NCI-H1930 (cell line): ENCODE measurements at regions not wholly inside any gene's neighbourhood (a gene's known extent, or its start where the extent isn't known, plus 50 kb on each side); places are given as distances from the start of the nearest gene placed in this dataset.

Experiments used
- DNase-seq, 2 experiments: peaks; one replicate each; lab custom pipeline; 2025; lab: John Stamatoyannopoulos, UW

- no peak for DNase-seq
Measured at GRCh38 chr4:24164054-24164693, 274.3 kb upstream of the PPARGC1A start.

GRCh38 chr4:24163314-24163713 is 273.5 kb upstream of the PPARGC1A start:
- no peak for DNase-seq

GRCh38 chr4:24160358-24160757 is 270.5 kb upstream of the PPARGC1A start:
- no peak for DNase-seq

- no peak for DNase-seq
Measured at GRCh38 chr4:24158031-24158430, 268.2 kb upstream of the PPARGC1A start.

- no peak for DNase-seq
Measured at GRCh38 chr4:24150034-24150433, 260.2 kb upstream of the PPARGC1A start.

- no peak for DNase-seq
Measured at GRCh38 chr4:24146127-24146526, 256.3 kb upstream of the PPARGC1A start.

- DNase-seq, result no peak
Measured at GRCh38 chr4:24145591-24145990, 255.7 kb upstream of the PPARGC1A start.

- no peak for DNase-seq
Measured at GRCh38 chr4:24144381-24144780, 254.5 kb upstream of the PPARGC1A start.

GRCh38 chr4:24143741-24144140 is 253.9 kb upstream of the PPARGC1A start:
- no peak for DNase-seq

GRCh38 chr4:24141836-24142235 is 252.0 kb upstream of the PPARGC1A start:
- DNase-seq, result no peak

- DNase-seq, result no peak
Measured at GRCh38 chr4:24140892-24141291, 251.0 kb upstream of the PPARGC1A start.

- no peak for DNase-seq
Measured at GRCh38 chr4:24137671-24138601, 248.1 kb upstream of the PPARGC1A start.

GRCh38 chr4:24131954-24132673 is 242.3 kb upstream of the PPARGC1A start:
- no peak for DNase-seq

GRCh38 chr4:24130637-24131036 is 240.8 kb upstream of the PPARGC1A start:
- DNase-seq, result no peak

- DNase-seq, result no peak
Measured at GRCh38 chr4:24126776-24127175, 236.9 kb upstream of the PPARGC1A start.

GRCh38 chr4:24121395-24122175 is 231.7 kb upstream of the PPARGC1A start:
- no peak for DNase-seq

- DNase-seq, result no peak
Measured at GRCh38 chr4:24117975-24118374, 228.1 kb upstream of the PPARGC1A start.

GRCh38 chr4:24116107-24116506 is 226.3 kb upstream of the PPARGC1A start:
- no peak for DNase-seq

GRCh38 chr4:24114919-24115500 is 225.2 kb upstream of the PPARGC1A start:
- no peak for DNase-seq

GRCh38 chr4:24114444-24114843 is 224.6 kb upstream of the PPARGC1A start:
- no peak for DNase-seq

GRCh38 chr4:24112466-24112865 is 222.6 kb upstream of the PPARGC1A start:
- no peak for DNase-seq

GRCh38 chr4:24108567-24108966 is 218.7 kb upstream of the PPARGC1A start:
- no peak for DNase-seq
